ENCODE measurements at regions not wholly inside any gene's neighbourhood (a gene's known extent, or its start where the extent isn't known, plus 50 kb on each side); places are given as distances from the start of the nearest gene placed in this dataset.

GRCh38 chr3:69579306-69580041 is 159.8 kb upstream of the MITF start:
- TF ChIP-seq EZH2 (IDR thresholded peaks at IDR 0.05) (no peak), POLR2AphosphoS5 (IDR thresholded peaks at IDR 0.05; ENCODE audit: borderline replicate concordance, low read depth, low read length) (no peak)

All from SK-N-MC (cell line).